ENCODE measurements at regions not wholly inside any gene's neighbourhood (a gene's known extent, or its start where the extent isn't known, plus 50 kb on each side); places are given as distances from the start of the nearest gene placed in this dataset.

DNA sequence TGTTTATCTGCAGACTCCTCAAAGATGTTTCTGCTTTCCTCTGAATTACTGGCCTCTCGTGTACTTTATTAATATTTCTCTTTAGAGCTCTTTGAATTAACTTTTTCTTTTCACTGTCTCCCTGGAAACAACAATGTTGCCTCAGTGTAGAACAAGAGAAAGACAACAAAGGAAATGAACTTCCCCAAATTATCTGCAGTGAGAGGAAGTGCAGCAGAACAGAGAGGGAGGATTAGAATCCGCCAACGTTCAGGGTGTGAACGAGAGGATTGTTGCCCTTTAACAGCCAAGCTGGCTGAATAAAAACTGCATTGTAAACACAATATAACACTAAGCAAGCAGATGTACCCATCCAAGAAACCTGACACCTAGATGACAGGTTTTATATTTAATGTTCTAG is 375.9 kb downstream of the GALC start:
- Histone ChIP-seq H3K27me3 (replicated peaks; ENCODE audit: insufficient read depth, low read length) (no peaks in the 10 kb centered on the region), H3K9ac (ENCODE audit: low read length) (no peak overlapping the region), H3K4me3 (ENCODE audit: low read length) (no peak overlapping the region), H3K79me2 (ENCODE audit: low read length) (no peaks in the 10 kb centered on the region), H4K20me1 (ENCODE audit: insufficient read depth, low read length) (no peaks in the 10 kb centered on the region), H3K9me2 (replicated peaks; ENCODE audit: insufficient read depth, low read length) (no peaks in the 10 kb centered on the region), H3K4me2 (ENCODE audit: low read depth, low read length) (no peak overlapping the region), H3K4me1 (ENCODE audit: low read length) (0 out of 2 replicates have a peak, but pooled peaks cover 11% of the 10 kb centered on the region), H3K36me3 (replicated peaks; ENCODE audit: insufficient read depth, low read length) (no peaks in the 10 kb centered on the region), H2AFZ (ENCODE audit: low read length) (no peak overlapping the region), H3K27ac (ENCODE audit: low read length) (no peak overlapping the region), H3K9me3 (replicated peaks; ENCODE audit: insufficient read depth, low read length) (no peaks in the 10 kb centered on the region), H3F3A (ENCODE audit: insufficient read depth, low read length) (0 out of 2 replicates have a peak, but pooled peaks cover 6% of the 10 kb centered on the region)
- no peak for DNase-seq
- TF ChIP-seq, protein P1, sequence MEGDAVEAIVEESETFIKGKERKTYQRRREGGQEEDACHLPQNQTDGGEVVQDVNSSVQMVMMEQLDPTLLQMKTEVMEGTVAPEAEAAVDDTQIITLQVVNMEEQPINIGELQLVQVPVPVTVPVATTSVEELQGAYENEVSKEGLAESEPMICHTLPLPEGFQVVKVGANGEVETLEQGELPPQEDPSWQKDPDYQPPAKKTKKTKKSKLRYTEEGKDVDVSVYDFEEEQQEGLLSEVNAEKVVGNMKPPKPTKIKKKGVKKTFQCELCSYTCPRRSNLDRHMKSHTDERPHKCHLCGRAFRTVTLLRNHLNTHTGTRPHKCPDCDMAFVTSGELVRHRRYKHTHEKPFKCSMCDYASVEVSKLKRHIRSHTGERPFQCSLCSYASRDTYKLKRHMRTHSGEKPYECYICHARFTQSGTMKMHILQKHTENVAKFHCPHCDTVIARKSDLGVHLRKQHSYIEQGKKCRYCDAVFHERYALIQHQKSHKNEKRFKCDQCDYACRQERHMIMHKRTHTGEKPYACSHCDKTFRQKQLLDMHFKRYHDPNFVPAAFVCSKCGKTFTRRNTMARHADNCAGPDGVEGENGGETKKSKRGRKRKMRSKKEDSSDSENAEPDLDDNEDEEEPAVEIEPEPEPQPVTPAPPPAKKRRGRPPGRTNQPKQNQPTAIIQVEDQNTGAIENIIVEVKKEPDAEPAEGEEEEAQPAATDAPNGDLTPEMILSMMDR (IDR thresholded peaks at IDR 0.05; ENCODE audit: low read length) = no peak
- TF ChIP-seq EZH2phosphoT487 (IDR thresholded peaks at IDR 0.05; ENCODE audit: low read length) = no peak
- no peak for TF ChIP-seq EZH2 (optimal IDR thresholded peaks at IDR 0.05; ENCODE audit: low read depth, low read length)

DNA sequence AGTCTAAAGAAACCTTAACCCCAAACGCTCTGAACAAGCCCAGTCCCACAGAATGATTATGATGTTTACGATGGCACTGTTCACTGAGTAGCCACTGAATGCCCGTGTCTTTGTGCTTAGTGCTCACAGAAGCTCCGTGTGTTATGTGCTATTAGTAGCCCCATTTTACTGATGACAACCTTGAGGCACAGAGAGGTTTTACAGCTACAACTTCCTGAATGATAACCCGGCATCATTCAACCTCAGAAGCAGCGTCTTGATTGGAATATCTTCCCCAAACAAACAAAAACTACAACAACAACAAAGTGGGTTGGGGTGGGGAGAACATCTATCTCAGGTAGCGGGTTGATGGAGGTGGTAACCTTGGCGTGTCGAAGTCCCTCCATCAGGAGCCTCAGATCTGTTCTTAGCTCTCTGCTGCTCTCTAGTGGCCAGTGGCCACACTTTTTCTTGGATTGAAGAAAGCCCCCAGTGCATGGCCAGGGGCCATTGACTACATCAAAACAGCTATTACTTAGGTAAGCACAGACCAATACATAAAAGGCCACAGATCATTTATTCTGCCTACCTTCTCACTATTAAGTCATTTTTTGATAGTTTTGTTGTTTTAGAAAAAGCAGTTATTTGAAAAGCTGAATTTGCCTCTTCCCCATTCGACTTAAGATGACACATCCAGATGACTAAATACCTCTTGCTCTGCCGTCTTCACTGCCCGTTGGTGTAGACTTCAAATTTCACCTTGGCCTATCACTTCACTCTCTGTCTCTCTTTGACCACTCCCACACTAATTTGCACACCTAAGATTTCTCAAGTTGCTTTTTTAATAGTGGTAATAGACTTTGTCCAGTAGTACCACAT is 376.9 kb downstream of the GALC start:
- no peaks in the 10 kb centered on the region for H3K27me3 ChIP-seq (replicated peaks; ENCODE audit: insufficient read depth, low read length)
- H3K36me3 ChIP-seq (replicated peaks; ENCODE audit: insufficient read depth, low read length) = no peaks in the 10 kb centered on the region
- H3K79me2 ChIP-seq (ENCODE audit: low read length) = no peaks in the 10 kb centered on the region
- H3K4me2 ChIP-seq (ENCODE audit: low read depth, low read length) = peak overlapping the region; percentile 46; the same call in 1 of the 2 replicates
- peak overlapping the region; percentile 25 for H2AFZ ChIP-seq (ENCODE audit: low read length)
- 0 out of 2 replicates have a peak, but pooled peaks cover 6% of the 10 kb centered on the region for H3F3A ChIP-seq (ENCODE audit: insufficient read depth, low read length)
- peak overlapping the region; percentile 69 for H3K27ac ChIP-seq (ENCODE audit: low read length)
- H4K20me1 ChIP-seq (ENCODE audit: insufficient read depth, low read length) = no peaks in the 10 kb centered on the region
- H3K9ac ChIP-seq (ENCODE audit: low read length) = peak overlapping the region; percentile 43; the same call in 1 of the 2 replicates
- DNase-seq = peak; percentile 70
- TF ChIP-seq, protein P1 (IDR thresholded peaks at IDR 0.05; ENCODE audit: low read length) = peak; percentile 59
- no peak for TF ChIP-seq EZH2 (optimal IDR thresholded peaks at IDR 0.05; ENCODE audit: low read depth, low read length)
- H3K4me1 ChIP-seq (ENCODE audit: low read length) = 0 out of 2 replicates have a peak, but pooled peaks cover 11% of the 10 kb centered on the region
- no peaks in the 10 kb centered on the region for H3K9me3 ChIP-seq (replicated peaks; ENCODE audit: insufficient read depth, low read length)
- peak overlapping the region; percentile 30; the same call in 1 of the 2 replicates for H3K4me3 ChIP-seq (ENCODE audit: low read length)
- H3K9me2 ChIP-seq (replicated peaks; ENCODE audit: insufficient read depth, low read length) = no peaks in the 10 kb centered on the region

DNA sequence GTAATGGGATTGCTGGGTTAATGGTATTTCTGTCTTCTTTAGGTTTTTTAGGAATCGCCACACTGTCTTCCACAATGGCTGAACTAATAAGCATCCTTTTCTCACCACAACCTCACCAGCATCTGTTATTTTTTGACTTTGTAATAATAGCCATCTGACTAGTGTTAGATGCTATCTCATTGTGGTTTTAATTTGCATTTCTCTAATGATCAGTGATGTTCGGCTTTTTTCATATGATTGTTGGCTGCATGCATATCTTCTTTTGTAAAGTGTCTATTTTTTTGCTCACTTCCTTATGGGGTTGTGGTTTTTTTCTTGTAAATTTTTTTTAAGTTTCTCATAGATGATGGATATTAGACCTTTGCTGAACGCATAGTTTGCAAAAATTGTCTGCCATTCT is 377.9 kb downstream of the GALC start:
- H3F3A ChIP-seq (ENCODE audit: insufficient read depth, low read length) = 0 out of 2 replicates have a peak, but pooled peaks cover 6% of the 10 kb centered on the region
- H3K4me3 ChIP-seq (ENCODE audit: low read length) = peak overlapping the region; percentile 30; the same call in 1 of the 2 replicates
- peak overlapping the region; percentile 69; the same call in 1 of the 2 replicates for H3K27ac ChIP-seq (ENCODE audit: low read length)
- H3K27me3 ChIP-seq (replicated peaks; ENCODE audit: insufficient read depth, low read length) = no peaks in the 10 kb centered on the region
- peak overlapping the region; percentile 43; the same call in 1 of the 2 replicates for H3K9ac ChIP-seq (ENCODE audit: low read length)
- no peaks in the 10 kb centered on the region for H3K79me2 ChIP-seq (ENCODE audit: low read length)
- H3K4me1 ChIP-seq (ENCODE audit: low read length) = 0 out of 2 replicates have a peak, but pooled peaks cover 11% of the 10 kb centered on the region
- H3K36me3 ChIP-seq (replicated peaks; ENCODE audit: insufficient read depth, low read length) = no peaks in the 10 kb centered on the region
- no peaks in the 10 kb centered on the region for H3K9me2 ChIP-seq (replicated peaks; ENCODE audit: insufficient read depth, low read length)
- H4K20me1 ChIP-seq (ENCODE audit: insufficient read depth, low read length) = no peaks in the 10 kb centered on the region
- DNase-seq = peak; percentile 53
- no peaks in the 10 kb centered on the region for H3K9me3 ChIP-seq (replicated peaks; ENCODE audit: insufficient read depth, low read length)
- TF ChIP-seq, protein P1 (IDR thresholded peaks at IDR 0.05; ENCODE audit: low read length) = no peak
- TF ChIP-seq EZH2 (optimal IDR thresholded peaks at IDR 0.05; ENCODE audit: low read depth, low read length) (no peak), EZH2phosphoT487 (IDR thresholded peaks at IDR 0.05; ENCODE audit: low read length) (no peak)
- H3K4me2 ChIP-seq (ENCODE audit: low read depth, low read length) = peak overlapping the region; percentile 46; the same call in 1 of the 2 replicates
- H2AFZ ChIP-seq (ENCODE audit: low read length) = 0 out of 2 replicates have a peak overlapping the region, but pooled peaks have one; percentile 25
